Stimulated activated CD8-positive, alpha-beta memory T cell treated with anti-CD3 and anti-CD28 coated beads, Interleukin-7, amount 100 ng/mL, for 48 hours (primary cell): ENCODE measurements at regions not wholly inside any gene's neighbourhood (a gene's known extent, or its start where the extent isn't known, plus 50 kb on each side); places are given as distances from the start of the nearest gene placed in this dataset.

Source experiments
- DNase-seq, 2 donors: peaks; one replicate each; pipeline ENCODE4 v3.0.0-alpha.2; 2020; ENCODE audit warnings: low read depth in 1 of 2; ENCODE audit errors: extremely low read depth in 1 of 2

GRCh38 chr9:87319656-87320055 lies 178.0 kb upstream of the DAPK1 start:
- DNase-seq, result no peak

GRCh38 chr9:87320146-87320884 lies 177.4 kb upstream of the DAPK1 start:
- DNase-seq, result no peak

GRCh38 chr9:87322840-87323635 lies 174.6 kb upstream of the DAPK1 start:
- no peak for DNase-seq

GRCh38 chr9:87323928-87324327 lies 173.7 kb upstream of the DAPK1 start:
- no peak for DNase-seq

- DNase-seq, result no peak
Observed at GRCh38 chr9:87324613-87325194, 173.0 kb upstream of the DAPK1 start.

GRCh38 chr9:87327575-87328125 lies 170.0 kb upstream of the DAPK1 start:
- DNase-seq, result no peak

- no peak for DNase-seq
Observed at GRCh38 chr9:87333802-87334201, 163.9 kb upstream of the DAPK1 start.

GRCh38 chr9:87334366-87334765 lies 163.3 kb upstream of the DAPK1 start:
- DNase-seq, result no peak

GRCh38 chr9:87336407-87336806 lies 161.3 kb upstream of the DAPK1 start:
- DNase-seq, result no peak

GRCh38 chr9:87336914-87337333 lies 160.7 kb upstream of the DAPK1 start:
- DNase-seq, result no peak

- DNase-seq, result no peak
Observed at GRCh38 chr9:87337335-87338087, 160.2 kb upstream of the DAPK1 start.

GRCh38 chr9:87338088-87338989 lies 159.3 kb upstream of the DAPK1 start:
- no peak for DNase-seq

- DNase-seq, result no peak
Observed at GRCh38 chr9:87340391-87340790, 157.3 kb upstream of the DAPK1 start.

- DNase-seq, result no peak
Observed at GRCh38 chr9:87342743-87343142, 154.9 kb upstream of the DAPK1 start.

GRCh38 chr9:87343816-87344430 lies 153.7 kb upstream of the DAPK1 start:
- no peak for DNase-seq

GRCh38 chr9:87346061-87346665 lies 151.5 kb upstream of the DAPK1 start:
- no peak for DNase-seq

- no peak for DNase-seq
Observed at GRCh38 chr9:87350915-87351314, 146.8 kb upstream of the DAPK1 start.

- no peak for DNase-seq
Observed at GRCh38 chr9:87353301-87353700, 144.4 kb upstream of the DAPK1 start.

- DNase-seq, result no peak
Observed at GRCh38 chr9:87354147-87354546, 143.5 kb upstream of the DAPK1 start.
